GM21526 (cell line): ENCODE measurements at regions not wholly inside any gene's neighbourhood (a gene's known extent, or its start where the extent isn't known, plus 50 kb on each side); places are given as distances from the start of the nearest gene placed in this dataset.
"Not testable (repeated sequence)": the region's sequence is repeated elsewhere in the genome, so short reads cannot be mapped to it uniquely, and the experiment has no call there.

Source experiments
- ATAC-seq: cut with Tn5 transposase; IDR thresholded peaks from one replicate; pipeline ENCODE4 v1.9.1; 2021; ENCODE audit warnings: moderate library complexity; ENCODE audit not compliant: unreplicated experiment, low FRiP score

DNA sequence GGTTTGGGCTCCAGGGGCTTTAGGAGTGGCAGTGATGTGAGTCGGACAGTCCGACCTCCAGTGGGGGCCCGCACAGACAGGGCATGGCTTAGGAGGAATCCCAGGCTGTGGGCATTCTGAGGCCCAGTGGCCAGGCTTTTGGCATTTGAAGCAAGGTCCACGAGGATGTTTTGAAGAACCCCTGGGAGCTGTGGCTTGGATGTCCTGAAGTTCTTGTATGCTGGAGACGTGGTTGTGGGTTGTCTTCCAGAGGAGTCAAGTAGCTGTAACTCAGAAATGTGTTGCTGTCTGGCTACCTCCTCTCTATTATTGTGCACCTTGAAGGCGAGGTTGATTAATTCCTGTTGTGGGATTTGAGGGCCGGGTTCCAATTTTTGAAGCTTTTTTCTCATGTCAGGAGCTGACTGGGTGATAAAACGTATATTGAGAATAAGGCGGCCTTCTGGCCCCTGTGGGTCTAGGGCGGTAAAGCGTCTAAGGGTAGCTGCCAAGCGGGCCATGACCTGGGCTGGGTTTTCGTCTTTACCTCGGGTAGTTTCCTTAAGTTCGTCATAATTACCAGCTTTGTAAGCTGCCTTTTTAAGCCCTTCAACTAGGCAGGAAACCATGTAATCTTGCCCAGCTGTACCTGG, 67.3 kb upstream of the EZR start:
- not testable (repeated sequence) for ATAC-seq

GRCh38 chr6:158881884-158882283, 62.7 kb upstream of the EZR start:
- not testable (repeated sequence) for ATAC-seq

GRCh38 chr6:158881276-158881675, 62.1 kb upstream of the EZR start:
- not testable (repeated sequence) for ATAC-seq

- ATAC-seq: no peak
Measured at GRCh38 chr6:158879180-158879579, 60.0 kb upstream of the EZR start.

DNA sequence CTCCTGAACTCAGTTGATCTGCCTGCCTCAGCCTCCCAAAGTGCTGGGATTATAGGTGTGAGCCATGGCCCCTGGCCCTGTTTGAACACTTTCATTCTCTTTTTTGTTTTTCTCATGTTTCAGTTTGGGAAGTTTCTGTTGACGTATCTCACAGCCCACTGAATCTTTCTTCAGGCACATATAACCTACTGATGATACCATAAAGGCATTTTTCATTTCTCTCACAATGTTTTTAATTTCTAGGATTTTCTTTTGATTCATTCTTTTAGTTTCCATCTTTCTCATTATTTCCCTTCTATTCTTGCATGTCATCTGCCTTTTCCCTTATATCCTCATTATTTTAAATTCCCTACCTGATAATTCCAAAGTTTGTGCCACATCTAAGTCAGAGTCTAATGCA, 58.5 kb upstream of the EZR start:
- no peak for ATAC-seq

- no peak for ATAC-seq
Measured at GRCh38 chr6:158876886-158877285, 57.7 kb upstream of the EZR start.

GRCh38 chr6:158870649-158870957, 51.4 kb upstream of the EZR start:
- ATAC-seq: no peak

DNA sequence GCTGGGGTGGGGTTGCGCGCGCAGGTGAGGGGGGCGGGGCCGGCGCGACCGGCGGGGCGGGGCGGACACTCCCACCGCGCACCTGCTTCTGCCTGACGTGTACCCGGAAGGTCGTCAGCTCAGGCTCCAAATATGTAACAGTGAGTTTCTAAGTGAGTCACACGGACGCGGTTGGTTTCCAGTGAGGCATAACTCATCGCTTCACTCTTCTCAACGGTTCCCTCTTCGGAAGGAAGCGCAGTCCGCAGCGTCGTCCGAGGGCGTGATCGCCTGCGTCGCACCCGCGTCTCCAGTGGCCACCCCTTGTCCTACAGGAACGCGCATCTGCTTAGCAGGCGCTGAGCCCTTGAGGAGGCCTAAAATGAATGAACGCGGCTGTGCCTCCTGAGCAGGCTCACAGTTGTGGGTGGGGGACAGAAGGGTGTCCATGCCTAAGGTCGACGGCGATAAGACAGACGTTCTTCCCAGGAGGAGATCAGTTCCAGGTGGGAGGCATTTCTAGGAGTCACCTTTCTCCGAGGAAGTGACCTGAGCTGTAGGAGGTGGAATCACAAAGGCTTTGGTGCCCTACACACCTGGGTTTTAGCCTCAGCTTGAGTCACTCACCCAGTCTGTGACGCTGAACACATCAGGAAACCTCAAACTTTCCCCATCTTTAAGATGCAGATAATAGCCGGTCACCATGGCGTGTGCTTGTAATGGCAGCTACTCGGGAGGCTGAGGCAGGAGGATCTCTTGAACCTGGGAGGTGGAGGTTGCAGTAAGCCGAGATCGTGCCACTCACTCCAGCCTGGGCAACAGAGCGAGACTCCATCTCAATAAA, 50.9 kb upstream of the EZR start:
- ATAC-seq: peak; percentile 91

GRCh38 chr6:158868890-158869825, 50.0 kb upstream of the EZR start:
- peak; percentile 77 for ATAC-seq
